DMS114 treated with DMSO at 0.1 percent for 48 hours (cell line): ENCODE measurements at regions not wholly inside any gene's neighbourhood (a gene's known extent, or its start where the extent isn't known, plus 50 kb on each side); places are given as distances from the start of the nearest gene placed in this dataset.
"Not testable (repeated sequence)": the region's sequence is repeated elsewhere in the genome, so short reads cannot be mapped to it uniquely, and the experiment has no call there.

ENCODE experiments used
- DNase-seq: peaks from one replicate; lab custom pipeline; 2025; ENCODE audit not compliant: unreplicated experiment; lab: John Stamatoyannopoulos, UW

- DNase-seq = no peak
Measured at GRCh38 chr5:96110300-96110699, 148.6 kb upstream of the ELL2 start.

GRCh38 chr5:96108629-96109028 lies 147.0 kb upstream of the ELL2 start:
- DNase-seq = not testable (repeated sequence)

GRCh38 chr5:96103829-96104228 lies 142.2 kb upstream of the ELL2 start:
- not testable (repeated sequence) for DNase-seq

- DNase-seq = no peak
Measured at GRCh38 chr5:96101358-96102089, 139.9 kb upstream of the ELL2 start.

GRCh38 chr5:96097488-96097887 lies 135.8 kb upstream of the ELL2 start:
- not testable (repeated sequence) for DNase-seq

- DNase-seq = no peak
Measured at GRCh38 chr5:96096724-96097123, 135.1 kb upstream of the ELL2 start.

GRCh38 chr5:96094904-96095303 lies 133.3 kb upstream of the ELL2 start:
- DNase-seq = no peak

- no peak for DNase-seq
Measured at GRCh38 chr5:96093890-96094381, 132.3 kb upstream of the ELL2 start.

GRCh38 chr5:96093340-96093739 lies 131.7 kb upstream of the ELL2 start:
- DNase-seq = no peak

GRCh38 chr5:96091874-96092273 lies 130.2 kb upstream of the ELL2 start:
- DNase-seq = no peak

GRCh38 chr5:96090215-96090614 lies 128.6 kb upstream of the ELL2 start:
- no peak for DNase-seq

GRCh38 chr5:96088706-96089498 lies 127.3 kb upstream of the ELL2 start:
- DNase-seq = no peak

GRCh38 chr5:96087939-96088338 lies 126.3 kb upstream of the ELL2 start:
- DNase-seq = no peak

GRCh38 chr5:96084874-96085506 lies 123.3 kb upstream of the ELL2 start:
- no peak for DNase-seq

- DNase-seq = no peak
Measured at GRCh38 chr5:96083361-96083881, 121.8 kb upstream of the ELL2 start.

GRCh38 chr5:96081276-96081858 lies 119.7 kb upstream of the ELL2 start:
- DNase-seq = no peak

- no peak for DNase-seq
Measured at GRCh38 chr5:96080557-96080956, 118.9 kb upstream of the ELL2 start.

GRCh38 chr5:96079962-96080361 lies 118.3 kb upstream of the ELL2 start:
- no peak for DNase-seq

GRCh38 chr5:96079075-96079474 lies 117.4 kb upstream of the ELL2 start:
- no peak for DNase-seq

GRCh38 chr5:96076451-96076850 lies 114.8 kb upstream of the ELL2 start:
- DNase-seq = no peak
